HFFc6 (cell line): ENCODE measurements at regions not wholly inside any gene's neighbourhood (a gene's known extent, or its start where the extent isn't known, plus 50 kb on each side); places are given as distances from the start of the nearest gene placed in this dataset.

Experiments
- DNase-seq: peaks from one replicate; pipeline ENCODE4 v3.0.0-alpha.2; 2018
- H3K27ac Mint-ChIP-seq: 2 replicates; pipeline ENCODE4 v1.8.0; 2020; ENCODE audit warnings: mild to moderate bottlenecking, mixed read lengths
- H3K27me3 Mint-ChIP-seq: 2 replicates; pipeline ENCODE4 v1.8.0; 2021; ENCODE audit warnings: mild to moderate bottlenecking, moderate library complexity, mixed read lengths; ENCODE audit not compliant: insufficient read depth
- H3K36me3 Mint-ChIP-seq: 2 replicates; pipeline ENCODE4 v1.8.0; 2021; ENCODE audit warnings: low read depth, mixed read lengths
- H3K4me1 Mint-ChIP-seq: 2 replicates; pipeline ENCODE4 v1.8.0; 2020; ENCODE audit warnings: low read depth, mixed read lengths
- H3K4me3 Mint-ChIP-seq: 2 replicates; pipeline ENCODE4 v1.8.0; 2020; ENCODE audit warnings: mild to moderate bottlenecking, moderate library complexity, mixed read lengths
- H3K9me3 Mint-ChIP-seq: 2 replicates; pipeline ENCODE4 v1.8.0; 2020; ENCODE audit warnings: mild to moderate bottlenecking, mixed read lengths
- TF ChIP-seq, protein P1 (sequence below): fragments of 200-600 bp; sonication (generic); IDR thresholded peaks from 2 replicates; pipeline ENCODE4 v1.5.0; 2021; ENCODE audit warnings: antibody characterized with exemption, mild to moderate bottlenecking

DNA sequence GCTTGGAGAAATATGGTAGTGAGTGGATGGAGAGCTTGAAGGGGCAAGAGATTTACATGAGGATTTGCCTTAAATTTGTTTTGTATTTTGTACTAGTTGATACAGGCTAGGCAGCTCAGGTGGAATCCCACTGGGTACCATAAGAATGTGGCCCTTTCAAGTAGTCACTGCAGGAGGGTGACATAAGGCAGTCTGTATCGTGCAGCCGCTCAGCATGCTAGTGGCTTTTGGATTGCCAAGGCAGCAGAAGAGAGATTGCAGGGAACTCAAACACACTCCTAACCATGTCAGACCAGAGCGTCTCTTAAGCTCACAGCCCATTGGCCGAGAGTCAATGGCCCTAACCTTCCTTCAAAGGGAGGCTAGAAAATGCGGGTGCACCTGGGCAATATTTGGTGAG lies 420.0 kb downstream of the ADGRL2 start:
- Mint-ChIP-seq H3K27ac (no peak overlapping the region), H3K27me3 (no peaks in the 10 kb centered on the region; the same call in 1 of the 2 replicates), H3K4me1 (no peaks in the 10 kb centered on the region), H3K4me3 (no peak overlapping the region), H3K36me3 (peaks cover 4% of the 10 kb centered on the region; the same call in 1 of the 2 replicates), H3K9me3 (peaks cover 38% of the 10 kb centered on the region)
- DNase-seq, result no peak
- TF ChIP-seq, protein P1, sequence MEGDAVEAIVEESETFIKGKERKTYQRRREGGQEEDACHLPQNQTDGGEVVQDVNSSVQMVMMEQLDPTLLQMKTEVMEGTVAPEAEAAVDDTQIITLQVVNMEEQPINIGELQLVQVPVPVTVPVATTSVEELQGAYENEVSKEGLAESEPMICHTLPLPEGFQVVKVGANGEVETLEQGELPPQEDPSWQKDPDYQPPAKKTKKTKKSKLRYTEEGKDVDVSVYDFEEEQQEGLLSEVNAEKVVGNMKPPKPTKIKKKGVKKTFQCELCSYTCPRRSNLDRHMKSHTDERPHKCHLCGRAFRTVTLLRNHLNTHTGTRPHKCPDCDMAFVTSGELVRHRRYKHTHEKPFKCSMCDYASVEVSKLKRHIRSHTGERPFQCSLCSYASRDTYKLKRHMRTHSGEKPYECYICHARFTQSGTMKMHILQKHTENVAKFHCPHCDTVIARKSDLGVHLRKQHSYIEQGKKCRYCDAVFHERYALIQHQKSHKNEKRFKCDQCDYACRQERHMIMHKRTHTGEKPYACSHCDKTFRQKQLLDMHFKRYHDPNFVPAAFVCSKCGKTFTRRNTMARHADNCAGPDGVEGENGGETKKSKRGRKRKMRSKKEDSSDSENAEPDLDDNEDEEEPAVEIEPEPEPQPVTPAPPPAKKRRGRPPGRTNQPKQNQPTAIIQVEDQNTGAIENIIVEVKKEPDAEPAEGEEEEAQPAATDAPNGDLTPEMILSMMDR, result no peak

DNA sequence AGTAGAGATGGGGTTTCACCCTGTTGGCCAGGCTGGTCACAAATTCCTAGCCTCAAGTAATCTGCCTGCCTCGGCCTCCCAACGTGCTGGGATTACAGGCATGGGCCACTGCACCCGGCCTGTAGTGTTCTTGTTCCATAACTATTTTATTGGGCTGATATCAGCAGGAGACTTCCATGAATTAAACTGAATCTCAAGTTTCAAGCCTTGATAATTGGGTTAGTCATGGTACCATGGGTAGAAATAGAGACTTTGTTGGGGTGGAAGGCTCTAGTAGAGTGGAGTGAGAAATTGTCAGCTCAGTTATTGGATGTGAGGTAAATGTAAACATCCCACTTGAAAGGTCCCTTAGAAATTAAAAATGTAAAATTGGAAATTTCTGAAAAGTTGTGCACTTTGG lies 419.1 kb downstream of the ADGRL2 start:
- TF ChIP-seq, protein P1, result no peak
- Mint-ChIP-seq H3K9me3 (peaks cover 39% of the 10 kb centered on the region), H3K27ac (no peak overlapping the region), H3K4me1 (no peaks in the 10 kb centered on the region), H3K36me3 (peaks cover 4% of the 10 kb centered on the region; the same call in 1 of the 2 replicates), H3K27me3 (no peaks in the 10 kb centered on the region; the same call in 1 of the 2 replicates), H3K4me3 (no peak overlapping the region)
- DNase-seq, result no peak

DNA sequence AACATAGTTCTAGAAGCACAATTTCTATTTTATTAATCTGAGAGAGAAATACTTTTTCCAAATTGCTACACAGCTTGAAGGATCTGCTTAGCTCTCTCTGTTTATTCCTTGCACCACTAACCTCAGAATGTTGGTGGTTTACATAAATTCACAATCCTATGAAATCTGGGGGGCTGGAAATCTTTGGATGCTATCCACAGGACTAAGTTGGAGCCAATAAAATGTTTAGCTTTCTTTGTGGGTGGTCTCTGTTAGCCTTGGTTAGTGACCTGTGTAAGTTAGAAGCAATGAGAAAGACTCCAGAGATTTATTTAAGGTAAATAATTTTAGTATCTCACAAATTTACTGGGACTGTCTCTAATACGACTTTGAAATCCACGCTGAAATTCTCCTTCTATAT lies 418.1 kb downstream of the ADGRL2 start:
- peaks cover 46% of the 10 kb centered on the region for H3K9me3 Mint-ChIP-seq
- H3K27me3 Mint-ChIP-seq, result no peaks in the 10 kb centered on the region; the same call in 1 of the 2 replicates
- no peak overlapping the region for H3K27ac Mint-ChIP-seq
- DNase-seq, result no peak
- H3K4me3 Mint-ChIP-seq, result no peak overlapping the region
- H3K4me1 Mint-ChIP-seq, result no peaks in the 10 kb centered on the region
- peaks cover 4% of the 10 kb centered on the region; the same call in 1 of the 2 replicates for H3K36me3 Mint-ChIP-seq
- TF ChIP-seq, protein P1, result no peak

DNA sequence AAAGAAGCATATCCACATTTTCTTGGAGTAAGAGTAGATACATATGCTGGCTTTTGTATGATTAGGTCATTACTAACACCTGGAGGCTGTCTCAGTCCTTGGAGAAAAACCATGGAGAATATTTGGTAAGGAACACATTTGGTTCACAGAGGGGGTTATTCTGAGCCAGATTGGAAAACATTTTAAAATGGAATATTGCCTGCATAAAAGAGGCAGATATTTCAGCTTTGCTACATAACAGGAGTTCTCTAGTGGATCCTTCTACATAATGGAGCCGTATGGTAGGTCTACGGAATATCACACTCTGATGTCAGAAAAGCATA lies 415.1 kb downstream of the ADGRL2 start:
- TF ChIP-seq, protein P1, result no peak
- Mint-ChIP-seq H3K36me3 (peaks cover 4% of the 10 kb centered on the region; the same call in 1 of the 2 replicates), H3K4me3 (no peak overlapping the region), H3K27me3 (no peaks in the 10 kb centered on the region; the same call in 1 of the 2 replicates), H3K27ac (no peak overlapping the region), H3K9me3 (peaks cover 47% of the 10 kb centered on the region), H3K4me1 (no peaks in the 10 kb centered on the region)
- DNase-seq, result no peak

DNA sequence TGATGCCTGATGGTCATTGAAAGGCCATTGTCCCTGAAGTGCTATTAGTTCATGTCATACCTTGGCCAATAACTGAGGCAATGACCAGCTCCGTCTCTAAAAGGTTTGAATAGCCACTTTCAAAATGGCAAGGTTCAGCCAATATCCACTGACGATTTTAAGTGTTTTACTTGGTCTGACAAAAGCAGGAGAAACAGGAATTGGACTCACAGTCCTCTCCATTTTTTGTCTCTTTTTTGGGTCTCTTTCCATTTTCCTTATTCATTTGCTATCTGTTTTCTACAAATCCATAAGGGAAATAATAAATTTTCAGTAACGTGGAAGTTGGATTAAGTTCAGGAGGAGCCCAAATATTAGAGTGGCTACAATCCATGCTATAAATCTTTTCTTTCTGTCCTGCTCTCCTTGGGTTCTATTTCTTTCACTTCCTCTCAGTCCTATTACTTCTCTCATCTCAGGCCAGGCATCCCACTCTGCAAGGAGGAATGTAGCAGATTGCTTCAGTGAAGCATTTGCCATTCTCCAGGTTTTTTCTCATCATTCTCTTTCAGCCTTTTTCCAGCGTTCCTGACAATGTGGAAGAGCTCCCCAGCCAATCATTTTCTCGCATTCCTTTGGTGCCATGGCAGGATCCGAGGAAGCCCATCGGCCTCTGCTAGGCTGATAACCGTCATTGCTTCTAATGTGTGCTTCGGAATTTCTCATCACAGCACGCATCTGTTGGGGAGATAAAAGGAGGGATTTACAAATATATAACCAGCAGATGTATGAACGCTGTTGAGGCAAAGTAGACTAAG lies 414.5 kb downstream of the ADGRL2 start:
- H3K27ac Mint-ChIP-seq, result no peak overlapping the region
- DNase-seq, result no peak
- TF ChIP-seq, protein P1, result no peak
- no peaks in the 10 kb centered on the region for H3K4me1 Mint-ChIP-seq
- H3K36me3 Mint-ChIP-seq, result peaks cover under 1% of the 10 kb centered on the region; the same call in 1 of the 2 replicates
- no peaks in the 10 kb centered on the region; the same call in 1 of the 2 replicates for H3K27me3 Mint-ChIP-seq
- no peak overlapping the region for H3K4me3 Mint-ChIP-seq
- peaks cover 41% of the 10 kb centered on the region for H3K9me3 Mint-ChIP-seq
